ENCODE measurements at regions not wholly inside any gene's neighbourhood (a gene's known extent, or its start where the extent isn't known, plus 50 kb on each side); places are given as distances from the start of the nearest gene placed in this dataset.

DNA sequence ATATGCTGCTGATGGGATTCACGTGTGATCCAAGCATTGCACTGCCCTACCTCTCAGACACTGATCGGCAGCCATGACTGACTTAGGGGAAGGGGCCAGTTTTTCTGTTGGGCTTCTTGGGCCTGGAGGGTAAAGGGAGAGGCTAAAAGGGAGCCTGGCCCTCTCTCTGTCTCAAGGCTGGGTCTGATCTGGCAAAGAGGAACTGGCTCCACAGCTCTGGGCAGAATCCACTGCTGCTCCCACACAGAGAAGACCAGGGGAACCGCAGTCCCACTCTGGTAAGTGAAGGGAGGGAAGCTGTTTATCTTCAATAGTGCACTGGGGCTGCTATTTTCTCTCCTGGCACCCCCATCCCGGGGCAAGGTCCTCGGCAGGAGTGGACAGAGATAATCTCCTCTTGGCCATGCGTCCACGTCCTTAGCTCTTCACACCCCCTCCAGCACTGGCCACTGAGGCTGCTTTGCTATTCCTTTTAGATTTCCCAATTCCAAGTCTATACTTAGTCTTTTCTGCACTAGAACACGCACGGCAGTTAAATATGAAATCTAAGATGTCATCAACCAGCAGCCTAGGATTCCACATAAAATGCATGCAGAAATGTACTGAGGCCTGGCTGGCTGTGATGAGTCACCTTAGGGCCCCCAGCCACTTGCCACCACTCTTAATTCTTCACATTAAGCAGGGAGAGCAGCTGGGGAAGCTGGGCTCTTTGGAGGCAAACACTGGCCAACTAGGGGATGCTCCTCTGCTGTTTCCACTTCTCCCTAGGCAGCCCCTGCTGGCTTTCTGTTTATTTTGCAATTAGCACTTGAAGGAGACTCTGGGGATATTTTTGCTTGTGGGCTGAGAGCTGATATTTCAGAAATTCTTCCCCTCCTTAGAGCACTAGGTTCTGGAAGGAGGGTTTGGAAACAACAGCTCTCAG, 87.8 kb upstream of the ARMC2 start:
- ATAC-seq (ENCODE audit: low read depth): no peak

DNA sequence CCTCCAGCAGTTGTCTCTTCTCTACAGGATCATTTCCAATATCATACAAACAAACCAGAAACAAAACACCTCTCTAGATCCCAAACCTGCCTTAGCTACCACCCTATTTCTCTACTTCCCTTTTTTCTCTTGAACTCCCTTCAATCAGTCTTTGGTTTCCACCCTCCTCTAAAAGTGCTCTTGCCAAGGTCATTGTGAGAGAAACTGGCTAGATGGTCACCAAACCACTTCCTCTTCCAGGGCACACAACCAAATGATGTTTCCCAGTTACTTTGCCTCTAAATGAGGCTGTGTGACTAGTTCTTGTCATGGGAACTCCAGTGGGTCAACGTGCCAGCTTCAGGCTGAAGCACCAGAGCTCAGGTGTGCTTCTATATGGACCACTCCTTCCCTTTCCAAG, 85.8 kb upstream of the ARMC2 start:
- Mint-ChIP-seq H3K27me3 (peaks cover 5% of the 10 kb centered on the region), H3K36me3 (ENCODE audit: low read depth) (no peaks in the 10 kb centered on the region), H3K9me3 (no peaks in the 10 kb centered on the region), H3K27ac (no peak overlapping the region), H3K4me3 (no peak overlapping the region), H3K4me1 (peaks cover 5% of the 10 kb centered on the region)
- POLR2A ChIA-PET: interaction anchor here (0.7 kb wide), 1 partner anchor 16 kb away, joined by 4 read pairs; no protein-coding TSS in a partner anchor
- intact Hi-C loops (cut with micrococcal nuclease): no loop called here
- CTCF ChIA-PET: interaction anchor here (1.0 kb wide), 1 partner anchor 220 kb away, joined by 3 read pairs; no protein-coding TSS in a partner anchor
- DNase-seq (no peak), ATAC-seq (ENCODE audit: low read depth) (no peak)
- TF ChIP-seq, protein P1, sequence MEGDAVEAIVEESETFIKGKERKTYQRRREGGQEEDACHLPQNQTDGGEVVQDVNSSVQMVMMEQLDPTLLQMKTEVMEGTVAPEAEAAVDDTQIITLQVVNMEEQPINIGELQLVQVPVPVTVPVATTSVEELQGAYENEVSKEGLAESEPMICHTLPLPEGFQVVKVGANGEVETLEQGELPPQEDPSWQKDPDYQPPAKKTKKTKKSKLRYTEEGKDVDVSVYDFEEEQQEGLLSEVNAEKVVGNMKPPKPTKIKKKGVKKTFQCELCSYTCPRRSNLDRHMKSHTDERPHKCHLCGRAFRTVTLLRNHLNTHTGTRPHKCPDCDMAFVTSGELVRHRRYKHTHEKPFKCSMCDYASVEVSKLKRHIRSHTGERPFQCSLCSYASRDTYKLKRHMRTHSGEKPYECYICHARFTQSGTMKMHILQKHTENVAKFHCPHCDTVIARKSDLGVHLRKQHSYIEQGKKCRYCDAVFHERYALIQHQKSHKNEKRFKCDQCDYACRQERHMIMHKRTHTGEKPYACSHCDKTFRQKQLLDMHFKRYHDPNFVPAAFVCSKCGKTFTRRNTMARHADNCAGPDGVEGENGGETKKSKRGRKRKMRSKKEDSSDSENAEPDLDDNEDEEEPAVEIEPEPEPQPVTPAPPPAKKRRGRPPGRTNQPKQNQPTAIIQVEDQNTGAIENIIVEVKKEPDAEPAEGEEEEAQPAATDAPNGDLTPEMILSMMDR (IDR thresholded peaks at IDR 0.05): no peak

More for the DNA sequence above, 87.8 kb upstream of the ARMC2 start:
- peaks cover 5% of the 10 kb centered on the region for H3K27me3 Mint-ChIP-seq
- CTCF ChIA-PET: no interaction called here
- H3K4me1 Mint-ChIP-seq: peaks cover 5% of the 10 kb centered on the region
- H3K4me3 Mint-ChIP-seq: no peak overlapping the region
- H3K9me3 Mint-ChIP-seq: no peaks in the 10 kb centered on the region
- DNase-seq: no peak
- TF ChIP-seq, protein P1 (IDR thresholded peaks at IDR 0.05): no peak
- POLR2A ChIA-PET: no interaction called here
- intact Hi-C loops (cut with micrococcal nuclease): no loop called here
- no peaks in the 10 kb centered on the region for H3K36me3 Mint-ChIP-seq (ENCODE audit: low read depth)
- H3K27ac Mint-ChIP-seq: no peak overlapping the region

DNA sequence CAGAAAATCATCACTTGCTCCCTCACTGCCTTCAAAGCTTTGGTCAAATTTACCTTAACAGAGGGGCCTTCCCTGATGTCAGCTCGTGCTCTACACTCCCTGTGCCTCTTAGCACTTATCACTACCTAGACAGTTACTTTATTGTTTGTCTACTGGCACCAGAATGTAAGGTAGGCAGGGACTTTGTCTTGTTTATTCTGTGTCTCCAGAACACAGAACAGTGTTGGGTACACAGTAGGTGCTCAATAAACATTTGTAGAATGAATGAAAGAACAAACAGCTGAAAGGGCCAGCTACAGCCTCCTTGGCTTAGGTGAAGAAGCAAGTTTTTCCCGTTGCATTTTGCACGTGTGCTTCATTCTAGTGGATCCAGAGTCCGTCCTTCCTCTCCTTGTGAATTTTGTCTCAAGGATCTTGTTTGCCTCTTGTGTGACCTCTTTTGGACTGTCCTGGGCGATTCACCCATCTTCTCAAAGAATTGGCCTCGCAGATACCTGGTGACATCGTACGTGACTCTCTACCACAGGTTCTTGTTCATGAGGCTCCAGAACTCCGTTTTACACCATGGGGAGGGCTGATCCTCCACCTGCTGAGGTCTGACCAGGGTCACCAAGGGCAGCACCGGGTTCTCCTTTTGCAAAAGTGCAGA, 84.2 kb upstream of the ARMC2 start:
- no peak overlapping the region for H3K4me3 Mint-ChIP-seq
- intact Hi-C loops (cut with micrococcal nuclease): no loop called here
- no peak for ATAC-seq (ENCODE audit: low read depth)
- peaks cover 9% of the 10 kb centered on the region for H3K27me3 Mint-ChIP-seq
- TF ChIP-seq, protein P1 (IDR thresholded peaks at IDR 0.05): no peak
- no peaks in the 10 kb centered on the region for H3K9me3 Mint-ChIP-seq
- ChIA-PET POLR2A (no interaction called here), CTCF (no interaction called here)
- H3K27ac Mint-ChIP-seq: no peak overlapping the region
- no peaks in the 10 kb centered on the region for H3K36me3 Mint-ChIP-seq (ENCODE audit: low read depth)
- peaks cover 5% of the 10 kb centered on the region for H3K4me1 Mint-ChIP-seq
- no peak for DNase-seq

DNA sequence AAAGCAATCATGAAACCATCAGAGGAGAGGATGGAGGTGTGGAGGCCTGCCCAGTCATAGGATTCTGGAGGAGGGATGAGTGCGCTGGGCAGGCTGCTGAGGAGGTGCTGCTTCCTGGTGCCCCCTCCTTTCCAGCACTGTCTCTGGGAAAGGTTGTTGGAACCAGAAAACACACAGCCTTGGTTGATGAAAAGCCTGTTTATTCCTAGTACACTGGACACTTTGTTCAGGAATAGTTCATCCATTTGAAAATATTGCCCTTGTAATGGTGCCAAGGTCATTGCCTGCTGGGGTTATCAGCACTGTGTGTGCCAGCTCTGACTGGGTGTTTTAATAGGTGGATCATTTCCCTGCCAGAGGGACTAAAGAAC, 83.7 kb upstream of the ARMC2 start:
- ChIA-PET POLR2A (no interaction called here), CTCF (no interaction called here)
- TF ChIP-seq, protein P1 (IDR thresholded peaks at IDR 0.05): no peak

DNA sequence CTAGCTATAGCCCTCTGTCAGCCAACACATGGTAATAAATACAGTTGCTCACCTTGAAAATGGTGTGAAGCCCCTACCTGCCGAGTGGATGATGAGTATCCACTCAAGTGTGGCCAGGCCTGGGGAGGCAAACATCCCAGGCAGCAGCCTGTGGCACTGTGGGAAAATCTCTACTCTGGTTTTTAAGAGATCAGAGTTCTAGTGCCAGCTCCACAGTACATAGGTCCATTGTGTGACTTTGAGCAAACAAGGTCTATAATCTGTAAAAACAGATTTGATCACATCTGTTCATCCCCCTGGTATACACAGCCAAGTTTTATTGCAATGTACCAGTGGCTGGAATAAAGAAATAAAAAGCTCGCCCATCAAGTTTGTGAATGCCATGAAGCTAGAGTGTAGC, 82.7 kb upstream of the ARMC2 start:
- ChIA-PET POLR2A (no interaction called here), CTCF (no interaction called here)
- TF ChIP-seq, protein P1 (IDR thresholded peaks at IDR 0.05): no peak
- no peak overlapping the region for H3K4me3 Mint-ChIP-seq
- no peak for DNase-seq
- intact Hi-C loops (cut with micrococcal nuclease): no loop called here
- peaks cover 7% of the 10 kb centered on the region for H3K27me3 Mint-ChIP-seq
- H3K9me3 Mint-ChIP-seq: no peaks in the 10 kb centered on the region
- H3K4me1 Mint-ChIP-seq: peaks cover 5% of the 10 kb centered on the region
- no peak overlapping the region for H3K27ac Mint-ChIP-seq
- no peak for ATAC-seq (ENCODE audit: low read depth)
- H3K36me3 Mint-ChIP-seq (ENCODE audit: low read depth): no peaks in the 10 kb centered on the region

More for the DNA sequence above, 83.7 kb upstream of the ARMC2 start:
- Mint-ChIP-seq H3K36me3 (ENCODE audit: low read depth) (no peaks in the 10 kb centered on the region), H3K4me3 (no peak overlapping the region), H3K4me1 (peaks cover 5% of the 10 kb centered on the region), H3K9me3 (no peaks in the 10 kb centered on the region), H3K27ac (no peak overlapping the region), H3K27me3 (peaks cover 9% of the 10 kb centered on the region)
- intact Hi-C loops (cut with micrococcal nuclease): no loop called here
- DNase-seq (no peak), ATAC-seq (ENCODE audit: low read depth) (no peak)
